ENCODE measurements at regions not wholly inside any gene's neighbourhood (a gene's known extent, or its start where the extent isn't known, plus 50 kb on each side); places are given as distances from the start of the nearest gene placed in this dataset.
"Not testable (repeated sequence)": the region's sequence is repeated elsewhere in the genome, so short reads cannot be mapped to it uniquely, and the experiment has no call there.

- no peak for DNase-seq (ENCODE audit: low read depth)
These were observed 62.9 kb downstream of the ACKR3 start for GRCh38 chr2:236632295-236633218.

- DNase-seq (ENCODE audit: low read depth) = no peak
These were observed 63.6 kb downstream of the ACKR3 start for GRCh38 chr2:236633219-236633570.

GRCh38 chr2:236633775-236634560 lies 64.3 kb downstream of the ACKR3 start:
- DNase-seq (ENCODE audit: low read depth) = no peak

- DNase-seq (ENCODE audit: low read depth) = no peak
These were observed 66.6 kb downstream of the ACKR3 start for GRCh38 chr2:236636261-236636660.

GRCh38 chr2:236636714-236637470 lies 67.3 kb downstream of the ACKR3 start:
- no peak for DNase-seq (ENCODE audit: low read depth)

- DNase-seq (ENCODE audit: low read depth) = no peak
These were observed 68.3 kb downstream of the ACKR3 start for GRCh38 chr2:236637686-236638569.

GRCh38 chr2:236638707-236639106 lies 69.1 kb downstream of the ACKR3 start:
- no peak for DNase-seq (ENCODE audit: low read depth)

GRCh38 chr2:236639461-236640235 lies 70.0 kb downstream of the ACKR3 start:
- no peak for DNase-seq (ENCODE audit: low read depth)

GRCh38 chr2:236641051-236641726 lies 71.6 kb downstream of the ACKR3 start:
- no peak for DNase-seq (ENCODE audit: low read depth)

GRCh38 chr2:236642125-236642524 lies 72.5 kb downstream of the ACKR3 start:
- no peak for DNase-seq (ENCODE audit: low read depth)

- DNase-seq (ENCODE audit: low read depth) = no peak
These were observed 73.1 kb downstream of the ACKR3 start for GRCh38 chr2:236642584-236643291.

GRCh38 chr2:236643480-236643879 lies 73.9 kb downstream of the ACKR3 start:
- no peak for DNase-seq (ENCODE audit: low read depth)

- no peak for DNase-seq (ENCODE audit: low read depth)
These were observed 74.4 kb downstream of the ACKR3 start for GRCh38 chr2:236644067-236644466.

- DNase-seq (ENCODE audit: low read depth) = no peak
These were observed 74.9 kb downstream of the ACKR3 start for GRCh38 chr2:236644502-236644911.

- not testable (repeated sequence) for DNase-seq (ENCODE audit: low read depth)
These were observed 75.5 kb downstream of the ACKR3 start for GRCh38 chr2:236645141-236645540.

- DNase-seq (ENCODE audit: low read depth) = no peak
These were observed 76.8 kb downstream of the ACKR3 start for GRCh38 chr2:236646441-236646840.

GRCh38 chr2:236646871-236647270 lies 77.2 kb downstream of the ACKR3 start:
- no peak for DNase-seq (ENCODE audit: low read depth)

- DNase-seq (ENCODE audit: low read depth) = no peak
These were observed 78.0 kb downstream of the ACKR3 start for GRCh38 chr2:236647621-236648020.

GRCh38 chr2:236653863-236654262 lies 84.2 kb downstream of the ACKR3 start:
- DNase-seq (ENCODE audit: low read depth) = no peak
